T-helper 1 cell treated with Interleukin-12 subunit alpha and Interleukin-12 subunit beta and Interleukin-4 antibody, amounts not matched to agents 30 μg/mL and 1 μg/mL, for 36 hours (primary cell): ENCODE measurements at regions not wholly inside any gene's neighbourhood (a gene's known extent, or its start where the extent isn't known, plus 50 kb on each side); places are given as distances from the start of the nearest gene placed in this dataset.

Experiments used
- H3K27ac Mint-ChIP-seq: one replicate; pipeline ENCODE4 v1.8.0; 2021; ENCODE audit warnings: mild to moderate bottlenecking, mixed read lengths
- H3K27me3 Mint-ChIP-seq: one replicate; pipeline ENCODE4 v1.8.0; 2021; ENCODE audit warnings: low read depth, mixed read lengths
- H3K36me3 Mint-ChIP-seq: one replicate; pipeline ENCODE4 v1.8.0; 2021; ENCODE audit warnings: low read depth, mixed read lengths
- H3K4me1 Mint-ChIP-seq: one replicate; pipeline ENCODE4 v1.8.0; 2021; ENCODE audit warnings: low read depth, mixed read lengths
- H3K4me3 Mint-ChIP-seq: one replicate; pipeline ENCODE4 v1.8.0; 2021; ENCODE audit warnings: mild to moderate bottlenecking, moderate library complexity, mixed read lengths
- H3K9me3 Mint-ChIP-seq: one replicate; pipeline ENCODE4 v1.8.0; 2021; ENCODE audit warnings: mixed read lengths

- H3K27ac Mint-ChIP-seq = no peak overlapping the region
- no peaks in the 10 kb centered on the region for H3K4me1 Mint-ChIP-seq
- no peaks in the 10 kb centered on the region for H3K27me3 Mint-ChIP-seq
- no peak overlapping the region for H3K4me3 Mint-ChIP-seq
- no peaks in the 10 kb centered on the region for H3K9me3 Mint-ChIP-seq
- no peaks in the 10 kb centered on the region for H3K36me3 Mint-ChIP-seq
Observed at GRCh38 chr14:86858031-86858430, 1135.0 kb downstream of the GALC start.

GRCh38 chr14:86852530-86852929 lies 1140.5 kb downstream of the GALC start:
- Mint-ChIP-seq H3K27ac (no peak overlapping the region), H3K4me1 (no peaks in the 10 kb centered on the region), H3K9me3 (peaks cover 6% of the 10 kb centered on the region), H3K27me3 (no peaks in the 10 kb centered on the region), H3K36me3 (no peaks in the 10 kb centered on the region), H3K4me3 (no peak overlapping the region)

- no peaks in the 10 kb centered on the region for H3K36me3 Mint-ChIP-seq
- H3K27me3 Mint-ChIP-seq = no peaks in the 10 kb centered on the region
- H3K4me3 Mint-ChIP-seq = no peak overlapping the region
- peaks cover 9% of the 10 kb centered on the region for H3K9me3 Mint-ChIP-seq
- H3K4me1 Mint-ChIP-seq = no peaks in the 10 kb centered on the region
- no peak overlapping the region for H3K27ac Mint-ChIP-seq
Observed at GRCh38 chr14:86847140-86847539, 1145.8 kb downstream of the GALC start.

- H3K27ac Mint-ChIP-seq = no peak overlapping the region
- H3K4me1 Mint-ChIP-seq = no peaks in the 10 kb centered on the region
- no peaks in the 10 kb centered on the region for H3K36me3 Mint-ChIP-seq
- H3K27me3 Mint-ChIP-seq = no peaks in the 10 kb centered on the region
- peaks cover 7% of the 10 kb centered on the region for H3K9me3 Mint-ChIP-seq
- no peak overlapping the region for H3K4me3 Mint-ChIP-seq
Observed at GRCh38 chr14:86838363-86838762, 1154.6 kb downstream of the GALC start.

GRCh38 chr14:86826661-86827060 lies 1166.3 kb downstream of the GALC start:
- no peaks in the 10 kb centered on the region for H3K4me1 Mint-ChIP-seq
- H3K9me3 Mint-ChIP-seq = no peaks in the 10 kb centered on the region

GRCh38 chr14:86824167-86824566 lies 1168.8 kb downstream of the GALC start:
- Mint-ChIP-seq H3K27ac (no peak overlapping the region), H3K4me3 (no peak overlapping the region), H3K9me3 (no peaks in the 10 kb centered on the region), H3K36me3 (no peaks in the 10 kb centered on the region), H3K4me1 (no peaks in the 10 kb centered on the region), H3K27me3 (no peaks in the 10 kb centered on the region)

More at GRCh38 chr14:86826661-86827060, 1166.3 kb downstream of the GALC start:
- Mint-ChIP-seq H3K27me3 (no peaks in the 10 kb centered on the region), H3K27ac (no peak overlapping the region), H3K36me3 (no peaks in the 10 kb centered on the region), H3K4me3 (no peak overlapping the region)

GRCh38 chr14:86823581-86823980 lies 1169.4 kb downstream of the GALC start:
- Mint-ChIP-seq H3K4me1 (no peaks in the 10 kb centered on the region), H3K27ac (no peak overlapping the region), H3K4me3 (no peak overlapping the region), H3K27me3 (no peaks in the 10 kb centered on the region), H3K9me3 (no peaks in the 10 kb centered on the region), H3K36me3 (no peaks in the 10 kb centered on the region)

- Mint-ChIP-seq H3K27me3 (no peaks in the 10 kb centered on the region), H3K9me3 (peaks cover 27% of the 10 kb centered on the region), H3K27ac (no peak overlapping the region), H3K4me1 (no peaks in the 10 kb centered on the region), H3K36me3 (no peaks in the 10 kb centered on the region), H3K4me3 (no peak overlapping the region)
Observed at GRCh38 chr14:86815341-86815740, 1177.6 kb downstream of the GALC start.

GRCh38 chr14:86802726-86803125 lies 1190.3 kb downstream of the GALC start:
- Mint-ChIP-seq H3K27ac (no peak overlapping the region), H3K4me3 (no peak overlapping the region), H3K9me3 (peaks cover 6% of the 10 kb centered on the region), H3K36me3 (no peaks in the 10 kb centered on the region), H3K27me3 (no peaks in the 10 kb centered on the region), H3K4me1 (no peaks in the 10 kb centered on the region)

- H3K4me1 Mint-ChIP-seq = no peaks in the 10 kb centered on the region
- H3K9me3 Mint-ChIP-seq = peaks cover 7% of the 10 kb centered on the region
- no peaks in the 10 kb centered on the region for H3K36me3 Mint-ChIP-seq
- H3K27ac Mint-ChIP-seq = no peak overlapping the region
- no peaks in the 10 kb centered on the region for H3K27me3 Mint-ChIP-seq
- H3K4me3 Mint-ChIP-seq = no peak overlapping the region
Observed at GRCh38 chr14:86799244-86799647, 1193.7 kb downstream of the GALC start.

GRCh38 chr14:86798330-86798729 lies 1194.7 kb downstream of the GALC start:
- Mint-ChIP-seq H3K27me3 (no peaks in the 10 kb centered on the region), H3K27ac (no peak overlapping the region), H3K36me3 (no peaks in the 10 kb centered on the region), H3K9me3 (peaks cover 6% of the 10 kb centered on the region), H3K4me1 (no peaks in the 10 kb centered on the region), H3K4me3 (no peak overlapping the region)

GRCh38 chr14:86797075-86797351 lies 1196.0 kb downstream of the GALC start:
- Mint-ChIP-seq H3K9me3 (peaks cover 11% of the 10 kb centered on the region), H3K27ac (no peak overlapping the region), H3K36me3 (no peaks in the 10 kb centered on the region), H3K27me3 (no peaks in the 10 kb centered on the region), H3K4me1 (no peaks in the 10 kb centered on the region), H3K4me3 (no peak overlapping the region)

- no peaks in the 10 kb centered on the region for H3K36me3 Mint-ChIP-seq
- H3K4me1 Mint-ChIP-seq = no peaks in the 10 kb centered on the region
- no peak overlapping the region for H3K4me3 Mint-ChIP-seq
- H3K9me3 Mint-ChIP-seq = peaks cover 15% of the 10 kb centered on the region
- no peaks in the 10 kb centered on the region for H3K27me3 Mint-ChIP-seq
- no peak overlapping the region for H3K27ac Mint-ChIP-seq
Observed at GRCh38 chr14:86796221-86797074, 1196.5 kb downstream of the GALC start.

- H3K4me1 Mint-ChIP-seq = no peaks in the 10 kb centered on the region
- no peaks in the 10 kb centered on the region for H3K27me3 Mint-ChIP-seq
- H3K9me3 Mint-ChIP-seq = peaks cover 18% of the 10 kb centered on the region
- H3K36me3 Mint-ChIP-seq = no peaks in the 10 kb centered on the region
- no peak overlapping the region for H3K4me3 Mint-ChIP-seq
- no peak overlapping the region for H3K27ac Mint-ChIP-seq
Observed at GRCh38 chr14:86794689-86795088, 1198.3 kb downstream of the GALC start.

GRCh38 chr14:86790408-86791364 lies 1202.3 kb downstream of the GALC start:
- H3K4me3 Mint-ChIP-seq = no peak overlapping the region
- no peaks in the 10 kb centered on the region for H3K4me1 Mint-ChIP-seq
- no peaks in the 10 kb centered on the region for H3K36me3 Mint-ChIP-seq
- no peaks in the 10 kb centered on the region for H3K27me3 Mint-ChIP-seq
- H3K27ac Mint-ChIP-seq = no peak overlapping the region
- peaks cover 15% of the 10 kb centered on the region for H3K9me3 Mint-ChIP-seq
